Activated T-cell treated with anti-CD3 and anti-CD28 coated beads, Interleukin-2, amount 50 U/mL, for 72 hours (primary cell): ENCODE measurements at regions not wholly inside any gene's neighbourhood (a gene's known extent, or its start where the extent isn't known, plus 50 kb on each side); places are given as distances from the start of the nearest gene placed in this dataset.

Source experiments
- ATAC-seq, 2 donors: fragments of 150-1000 bp; cut with Tn5 transposase; replicated peaks in 1 of 2; 2 replicates each; pipeline ENCODE4 v1.10.0; 2021; ENCODE audit warnings: moderate library complexity in 2 of 2, mild to moderate bottlenecking in 1 of 2
- DNase-seq, 2 donors: peaks; one replicate each; pipeline ENCODE4 v3.0.0; 2021 to 2022; ENCODE audit warnings: mixed read lengths in 1 of 2
- H3K27ac Mint-ChIP-seq: one replicate; pipeline ENCODE4 v1.8.0; 2022; ENCODE audit warnings: mild to moderate bottlenecking, moderate library complexity, mixed read lengths
- H3K27me3 Mint-ChIP-seq: one replicate; pipeline ENCODE4 v1.8.0; 2022; ENCODE audit warnings: low read depth, mixed read lengths
- H3K36me3 Mint-ChIP-seq, 2 donors: one replicate each; pipeline ENCODE4 v1.8.0; 2022; ENCODE audit warnings: mixed read lengths in 2 of 2, mild to moderate bottlenecking in 1 of 2; ENCODE audit not compliant: insufficient read depth in 2 of 2
- H3K4me1 Mint-ChIP-seq: one replicate; pipeline ENCODE4 v1.8.0; 2022; ENCODE audit warnings: low read depth, mixed read lengths
- H3K4me3 Mint-ChIP-seq, 2 donors: one replicate each; pipeline ENCODE4 v1.8.0; 2022; ENCODE audit warnings: mild to moderate bottlenecking in 2 of 2, mixed read lengths in 2 of 2, moderate library complexity in 2 of 2
- H3K9me3 Mint-ChIP-seq, 2 donors: one replicate each; pipeline ENCODE4 v1.8.0; 2022; ENCODE audit warnings: mixed read lengths in 2 of 2

GRCh38 chr5:156142867-156143266 is 184.1 kb upstream of the SGCD start:
- H3K9me3 Mint-ChIP-seq = peaks cover 6 to 9% of the 10 kb centered on the region in 2 donors
- no peak for DNase-seq
- no peak overlapping the region for H3K4me3 Mint-ChIP-seq
- H3K36me3 Mint-ChIP-seq = peaks cover 0 to 4% of the 10 kb centered on the region in 2 donors
- no peak overlapping the region for H3K27ac Mint-ChIP-seq
- H3K27me3 Mint-ChIP-seq = no peaks in the 10 kb centered on the region
- no peaks in the 10 kb centered on the region for H3K4me1 Mint-ChIP-seq
- no peak for ATAC-seq

- ATAC-seq (no peak), DNase-seq (no peak)
- Mint-ChIP-seq H3K27me3 (no peaks in the 10 kb centered on the region), H3K36me3 (peaks cover 0 to 1% of the 10 kb centered on the region in 2 donors), H3K4me3 (no peak overlapping the region), H3K4me1 (no peaks in the 10 kb centered on the region), H3K27ac (no peak overlapping the region), H3K9me3 (peaks cover 3 to 4% of the 10 kb centered on the region in 2 donors)
These were observed 179.6 kb upstream of the SGCD start for GRCh38 chr5:156147261-156147943.

GRCh38 chr5:156147944-156148285 is 179.0 kb upstream of the SGCD start:
- DNase-seq = no peak
- Mint-ChIP-seq H3K27me3 (no peaks in the 10 kb centered on the region), H3K36me3 (no peaks in the 10 kb centered on the region), H3K9me3 (peaks cover 0 to 1% of the 10 kb centered on the region in 2 donors), H3K4me3 (no peak overlapping the region), H3K27ac (no peak overlapping the region), H3K4me1 (no peaks in the 10 kb centered on the region)
- ATAC-seq = no peak

- Mint-ChIP-seq H3K4me1 (no peaks in the 10 kb centered on the region), H3K36me3 (no peaks in the 10 kb centered on the region), H3K27ac (no peak overlapping the region), H3K27me3 (no peaks in the 10 kb centered on the region), H3K4me3 (no peak overlapping the region), H3K9me3 (peaks cover 0 to 1% of the 10 kb centered on the region in 2 donors)
- ATAC-seq (no peak), DNase-seq (no peak)
These were observed 178.7 kb upstream of the SGCD start for GRCh38 chr5:156148301-156148700.

- H3K4me1 Mint-ChIP-seq = no peaks in the 10 kb centered on the region
- no peaks in the 10 kb centered on the region for H3K27me3 Mint-ChIP-seq
- no peak for DNase-seq
- ATAC-seq = no peak
- H3K36me3 Mint-ChIP-seq = no peaks in the 10 kb centered on the region
- H3K4me3 Mint-ChIP-seq = no peak overlapping the region
- H3K27ac Mint-ChIP-seq = no peak overlapping the region
- H3K9me3 Mint-ChIP-seq = peaks cover 0 to 1% of the 10 kb centered on the region in 2 donors
These were observed 177.8 kb upstream of the SGCD start for GRCh38 chr5:156149213-156149612.

GRCh38 chr5:156153602-156154001 is 173.4 kb upstream of the SGCD start:
- DNase-seq = no peak
- H3K36me3 Mint-ChIP-seq = no peaks in the 10 kb centered on the region
- no peaks in the 10 kb centered on the region for H3K4me1 Mint-ChIP-seq
- no peaks in the 10 kb centered on the region for H3K27me3 Mint-ChIP-seq
- H3K9me3 Mint-ChIP-seq = peaks cover 0 to 1% of the 10 kb centered on the region in 2 donors
- H3K4me3 Mint-ChIP-seq = no peak overlapping the region
- no peak for ATAC-seq
- no peak overlapping the region for H3K27ac Mint-ChIP-seq

GRCh38 chr5:156154757-156155156 is 172.2 kb upstream of the SGCD start:
- H3K4me1 Mint-ChIP-seq = no peaks in the 10 kb centered on the region
- no peak for DNase-seq
- ATAC-seq = no peak
- H3K27me3 Mint-ChIP-seq = no peaks in the 10 kb centered on the region
- H3K36me3 Mint-ChIP-seq = no peaks in the 10 kb centered on the region
- H3K9me3 Mint-ChIP-seq = peaks cover 0 to 1% of the 10 kb centered on the region in 2 donors
- H3K4me3 Mint-ChIP-seq = no peak overlapping the region
- H3K27ac Mint-ChIP-seq = no peak overlapping the region

GRCh38 chr5:156155598-156155997 is 171.4 kb upstream of the SGCD start:
- H3K36me3 Mint-ChIP-seq = no peaks in the 10 kb centered on the region
- ATAC-seq (no peak), DNase-seq (no peak)
- H3K27ac Mint-ChIP-seq = no peak overlapping the region
- no peaks in the 10 kb centered on the region for H3K27me3 Mint-ChIP-seq
- no peak overlapping the region for H3K4me3 Mint-ChIP-seq
- H3K9me3 Mint-ChIP-seq = no peaks in the 10 kb centered on the region
- no peaks in the 10 kb centered on the region for H3K4me1 Mint-ChIP-seq

GRCh38 chr5:156164306-156164705 is 162.7 kb upstream of the SGCD start:
- no peak for ATAC-seq
- Mint-ChIP-seq H3K27ac (no peak overlapping the region), H3K4me1 (no peaks in the 10 kb centered on the region), H3K36me3 (no peaks in the 10 kb centered on the region), H3K9me3 (no peaks in the 10 kb centered on the region), H3K4me3 (no peak overlapping the region), H3K27me3 (peaks cover 5% of the 10 kb centered on the region)
- DNase-seq = no peak

GRCh38 chr5:156169495-156169894 is 157.5 kb upstream of the SGCD start:
- no peak for ATAC-seq
- no peak overlapping the region for H3K27ac Mint-ChIP-seq
- H3K27me3 Mint-ChIP-seq = peaks cover 2% of the 10 kb centered on the region
- no peak for DNase-seq
- no peak overlapping the region for H3K4me3 Mint-ChIP-seq
- H3K9me3 Mint-ChIP-seq = no peaks in the 10 kb centered on the region
- no peaks in the 10 kb centered on the region for H3K4me1 Mint-ChIP-seq
- H3K36me3 Mint-ChIP-seq = no peaks in the 10 kb centered on the region

GRCh38 chr5:156170351-156170961 is 156.5 kb upstream of the SGCD start:
- ATAC-seq (no peak), DNase-seq (no peak)
- no peaks in the 10 kb centered on the region for H3K27me3 Mint-ChIP-seq
- no peaks in the 10 kb centered on the region for H3K9me3 Mint-ChIP-seq
- H3K36me3 Mint-ChIP-seq = no peaks in the 10 kb centered on the region
- no peak overlapping the region for H3K4me3 Mint-ChIP-seq
- H3K4me1 Mint-ChIP-seq = no peaks in the 10 kb centered on the region
- no peak overlapping the region for H3K27ac Mint-ChIP-seq

- no peak for ATAC-seq
- H3K4me1 Mint-ChIP-seq = no peaks in the 10 kb centered on the region
- H3K9me3 Mint-ChIP-seq = no peaks in the 10 kb centered on the region
- no peak for DNase-seq
- H3K36me3 Mint-ChIP-seq = no peaks in the 10 kb centered on the region
- no peak overlapping the region for H3K4me3 Mint-ChIP-seq
- H3K27ac Mint-ChIP-seq = no peak overlapping the region
- H3K27me3 Mint-ChIP-seq = no peaks in the 10 kb centered on the region
These were observed 152.7 kb upstream of the SGCD start for GRCh38 chr5:156174225-156174624.

GRCh38 chr5:156178117-156178516 is 148.8 kb upstream of the SGCD start:
- DNase-seq = no peak
- H3K4me1 Mint-ChIP-seq = no peaks in the 10 kb centered on the region
- no peaks in the 10 kb centered on the region for H3K27me3 Mint-ChIP-seq
- H3K27ac Mint-ChIP-seq = no peak overlapping the region
- ATAC-seq = no peak
- H3K9me3 Mint-ChIP-seq = no peaks in the 10 kb centered on the region
- no peaks in the 10 kb centered on the region for H3K36me3 Mint-ChIP-seq
- no peak overlapping the region for H3K4me3 Mint-ChIP-seq

- ATAC-seq = no peak
- no peaks in the 10 kb centered on the region for H3K9me3 Mint-ChIP-seq
- H3K36me3 Mint-ChIP-seq = no peaks in the 10 kb centered on the region
- no peak overlapping the region for H3K4me3 Mint-ChIP-seq
- no peak overlapping the region for H3K27ac Mint-ChIP-seq
- no peak for DNase-seq
- no peaks in the 10 kb centered on the region for H3K27me3 Mint-ChIP-seq
- no peaks in the 10 kb centered on the region for H3K4me1 Mint-ChIP-seq
These were observed 145.3 kb upstream of the SGCD start for GRCh38 chr5:156181656-156182055.
